ENCODE measurements at regions not wholly inside any gene's neighbourhood (a gene's known extent, or its start where the extent isn't known, plus 50 kb on each side); places are given as distances from the start of the nearest gene placed in this dataset.

DNA sequence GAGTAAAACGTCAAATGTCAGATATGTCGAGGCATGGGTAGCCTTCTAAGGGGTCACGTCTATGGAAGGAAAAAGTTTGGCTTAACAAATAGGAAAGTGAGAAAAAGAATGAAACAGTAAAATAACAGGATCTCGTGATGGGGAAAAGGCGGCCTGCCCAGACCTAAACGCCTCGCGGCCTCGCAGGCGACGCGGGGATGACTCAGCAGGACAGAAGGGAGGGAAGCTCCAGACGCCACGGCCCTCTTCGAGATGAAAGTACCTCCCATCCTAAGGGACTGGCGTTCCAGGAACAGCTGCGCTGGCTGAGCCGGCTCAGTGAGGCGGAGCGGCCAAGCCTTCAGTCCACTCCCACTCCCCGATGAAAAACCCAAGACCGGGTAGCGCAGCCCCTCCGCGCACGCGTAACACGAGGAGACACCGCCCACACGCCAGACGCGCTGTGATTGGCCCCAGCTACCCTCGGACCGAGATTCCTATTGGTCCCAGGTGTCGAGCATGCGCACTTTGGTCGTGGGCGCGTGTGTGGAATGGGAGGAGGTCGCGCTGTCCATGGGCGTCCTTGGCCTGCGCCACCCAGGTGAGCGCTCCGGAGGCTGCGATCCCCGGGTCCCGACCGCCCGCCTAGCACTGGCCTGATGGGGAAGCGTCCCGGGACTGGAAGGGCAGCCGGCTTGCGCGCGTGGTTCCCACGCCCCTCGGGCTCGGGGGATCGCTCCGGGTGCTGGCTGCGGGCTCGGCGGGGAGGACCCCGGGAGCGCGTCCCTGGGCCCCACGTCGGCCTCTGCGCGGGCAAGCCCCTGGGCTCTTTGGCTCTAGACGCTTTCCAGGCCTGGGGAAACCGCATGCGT is 588.5 kb downstream of the MTRR start (continued):
- TF ChIP-seq, protein P1, sequence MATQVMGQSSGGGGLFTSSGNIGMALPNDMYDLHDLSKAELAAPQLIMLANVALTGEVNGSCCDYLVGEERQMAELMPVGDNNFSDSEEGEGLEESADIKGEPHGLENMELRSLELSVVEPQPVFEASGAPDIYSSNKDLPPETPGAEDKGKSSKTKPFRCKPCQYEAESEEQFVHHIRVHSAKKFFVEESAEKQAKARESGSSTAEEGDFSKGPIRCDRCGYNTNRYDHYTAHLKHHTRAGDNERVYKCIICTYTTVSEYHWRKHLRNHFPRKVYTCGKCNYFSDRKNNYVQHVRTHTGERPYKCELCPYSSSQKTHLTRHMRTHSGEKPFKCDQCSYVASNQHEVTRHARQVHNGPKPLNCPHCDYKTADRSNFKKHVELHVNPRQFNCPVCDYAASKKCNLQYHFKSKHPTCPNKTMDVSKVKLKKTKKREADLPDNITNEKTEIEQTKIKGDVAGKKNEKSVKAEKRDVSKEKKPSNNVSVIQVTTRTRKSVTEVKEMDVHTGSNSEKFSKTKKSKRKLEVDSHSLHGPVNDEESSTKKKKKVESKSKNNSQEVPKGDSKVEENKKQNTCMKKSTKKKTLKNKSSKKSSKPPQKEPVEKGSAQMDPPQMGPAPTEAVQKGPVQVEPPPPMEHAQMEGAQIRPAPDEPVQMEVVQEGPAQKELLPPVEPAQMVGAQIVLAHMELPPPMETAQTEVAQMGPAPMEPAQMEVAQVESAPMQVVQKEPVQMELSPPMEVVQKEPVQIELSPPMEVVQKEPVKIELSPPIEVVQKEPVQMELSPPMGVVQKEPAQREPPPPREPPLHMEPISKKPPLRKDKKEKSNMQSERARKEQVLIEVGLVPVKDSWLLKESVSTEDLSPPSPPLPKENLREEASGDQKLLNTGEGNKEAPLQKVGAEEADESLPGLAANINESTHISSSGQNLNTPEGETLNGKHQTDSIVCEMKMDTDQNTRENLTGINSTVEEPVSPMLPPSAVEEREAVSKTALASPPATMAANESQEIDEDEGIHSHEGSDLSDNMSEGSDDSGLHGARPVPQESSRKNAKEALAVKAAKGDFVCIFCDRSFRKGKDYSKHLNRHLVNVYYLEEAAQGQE (IDR thresholded peaks at IDR 0.05): no peak
- TF ChIP-seq MAZ (IDR thresholded peaks at IDR 0.05; ENCODE audit: borderline replicate concordance, low read depth, low read length) (no peak), HOXB5 (CRISPR knock-in tag; IDR thresholded peaks at IDR 0.05) (no peak), RNF2 (IDR thresholded peaks at IDR 0.05; ENCODE audit: borderline replicate concordance, low read depth) (no peak), JUN (IDR thresholded peaks at IDR 0.05) (0 out of 5 replicates have a peak, but pooled peaks of 1 of the 2 experiments have one; percentile 30), HDAC2 (IDR thresholded peaks at IDR 0.05) (no peak), SMC3 (IDR thresholded peaks at IDR 0.05) (no peak), RAD21 (conservative IDR thresholded peaks at IDR 0.05 in 1 of 2, IDR thresholded peaks at IDR 0.05 in 1 of 2) (no peak), EHF (CRISPR knock-in tag; IDR thresholded peaks at IDR 0.05) (no peak), TP53 (CRISPR knock-in tag; IDR thresholded peaks at IDR 0.05) (no peak), JUNB (IDR thresholded peaks at IDR 0.05) (no peak), NFE2L2 (conservative IDR thresholded peaks at IDR 0.05; ENCODE audit: low read length) (peak; percentile 63; the same call in 1 of the 2 replicates), RFX5 (IDR thresholded peaks at IDR 0.05) (no peak), HOXA7 (CRISPR knock-in tag; IDR thresholded peaks at IDR 0.05) (no peak), CBX8 (IDR thresholded peaks at IDR 0.05) (no peak), MYC (IDR thresholded peaks at IDR 0.05; ENCODE audit: borderline replicate concordance, low read length) (no peak), CEBPB (IDR thresholded peaks at IDR 0.05) (no peak), ESRRA (IDR thresholded peaks at IDR 0.05; ENCODE audit: borderline replicate concordance, low read length) (no peak), ZC3H11A (IDR thresholded peaks at IDR 0.05) (no peak), FOSL2 (IDR thresholded peaks at IDR 0.05) (no peak), FOSL2 (CRISPR knock-in tag; IDR thresholded peaks at IDR 0.05) (peak; percentile 69)
- TF ChIP-seq, protein P2, sequence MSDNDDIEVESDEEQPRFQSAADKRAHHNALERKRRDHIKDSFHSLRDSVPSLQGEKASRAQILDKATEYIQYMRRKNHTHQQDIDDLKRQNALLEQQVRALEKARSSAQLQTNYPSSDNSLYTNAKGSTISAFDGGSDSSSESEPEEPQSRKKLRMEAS (IDR thresholded peaks at IDR 0.05): peak; percentile 95
- TF ChIP-seq, protein P3, sequence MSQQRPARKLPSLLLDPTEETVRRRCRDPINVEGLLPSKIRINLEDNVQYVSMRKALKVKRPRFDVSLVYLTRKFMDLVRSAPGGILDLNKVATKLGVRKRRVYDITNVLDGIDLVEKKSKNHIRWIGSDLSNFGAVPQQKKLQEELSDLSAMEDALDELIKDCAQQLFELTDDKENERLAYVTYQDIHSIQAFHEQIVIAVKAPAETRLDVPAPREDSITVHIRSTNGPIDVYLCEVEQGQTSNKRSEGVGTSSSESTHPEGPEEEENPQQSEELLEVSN (IDR thresholded peaks at IDR 0.05; ENCODE audit: borderline replicate concordance, low read depth): peak; percentile 97

GRCh38 chr5:8458038-8458383 is 589.1 kb downstream of the MTRR start:
- ATAC-seq (peak; percentile 52 to 59), DNase-seq (ENCODE audit: low read depth in 1 of 2, low spot score in 1 of 2) (no peak), FAIRE-seq (no peak)
- peak overlapping the region; percentile 60 for H3K4me3 ChIP-seq
- H3K4me1 ChIP-seq: no peaks in the 10 kb centered on the region
- TF ChIP-seq SREBF2 (IDR thresholded peaks at IDR 0.05) (no peak), HOXA7 (CRISPR knock-in tag; IDR thresholded peaks at IDR 0.05) (no peak), NFE2L2 (conservative IDR thresholded peaks at IDR 0.05; ENCODE audit: low read length) (no peak), RFX5 (IDR thresholded peaks at IDR 0.05) (no peak), MYC (IDR thresholded peaks at IDR 0.05; ENCODE audit: borderline replicate concordance, low read length) (no peak), EHMT2 (IDR thresholded peaks at IDR 0.05; ENCODE audit: low read depth) (no peak)
- TF ChIP-seq, protein P1 (IDR thresholded peaks at IDR 0.05): no peak
- ChIA-PET POLR2A (no interaction called here), CTCF (no interaction called here)
- 0 out of 3 replicates have a peak, but pooled peaks cover 3% of the 10 kb centered on the region for H3K9me3 ChIP-seq
- 31% methylated on average over 8 of the region's 22 CpGs for WGBS (ENCODE audit: missing lambda C conversion rate)
- H3K4me2 ChIP-seq: peak overlapping the region; percentile 39
- peak overlapping the region; percentile 74 to 90 for H3K27ac ChIP-seq
